ENCODE measurements at regions not wholly inside any gene's neighbourhood (a gene's known extent, or its start where the extent isn't known, plus 50 kb on each side); places are given as distances from the start of the nearest gene placed in this dataset.

DNA sequence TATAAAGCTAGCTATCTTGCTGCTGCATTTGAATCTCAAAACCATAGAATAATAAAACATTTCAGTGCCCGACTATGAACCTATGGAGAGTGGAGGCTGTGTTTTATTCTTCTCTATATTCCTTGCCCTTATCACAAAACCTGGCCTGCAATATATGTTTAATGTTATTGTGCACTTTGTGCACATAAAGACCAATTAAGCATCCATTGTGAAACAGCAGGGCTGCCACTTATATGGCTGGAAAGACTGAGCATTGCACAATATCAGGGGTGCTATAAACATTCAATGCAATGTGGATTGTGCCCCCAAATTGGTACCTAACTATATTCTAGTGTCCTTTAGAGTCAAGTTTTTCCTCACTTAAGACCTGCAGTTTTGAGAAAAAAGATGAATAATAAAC, 83.2 kb downstream of the RDH14 start:
- TF ChIP-seq CTCF (IDR thresholded peaks at IDR 0.05) = no peak
- no peak for TF ChIP-seq POLR2A (IDR thresholded peaks at IDR 0.05)
